ENCODE measurements at regions not wholly inside any gene's neighbourhood (a gene's known extent, or its start where the extent isn't known, plus 50 kb on each side); places are given as distances from the start of the nearest gene placed in this dataset.

- no peak for TF ChIP-seq POLR2A (IDR thresholded peaks at IDR 0.05)
- TF ChIP-seq, protein P1, sequence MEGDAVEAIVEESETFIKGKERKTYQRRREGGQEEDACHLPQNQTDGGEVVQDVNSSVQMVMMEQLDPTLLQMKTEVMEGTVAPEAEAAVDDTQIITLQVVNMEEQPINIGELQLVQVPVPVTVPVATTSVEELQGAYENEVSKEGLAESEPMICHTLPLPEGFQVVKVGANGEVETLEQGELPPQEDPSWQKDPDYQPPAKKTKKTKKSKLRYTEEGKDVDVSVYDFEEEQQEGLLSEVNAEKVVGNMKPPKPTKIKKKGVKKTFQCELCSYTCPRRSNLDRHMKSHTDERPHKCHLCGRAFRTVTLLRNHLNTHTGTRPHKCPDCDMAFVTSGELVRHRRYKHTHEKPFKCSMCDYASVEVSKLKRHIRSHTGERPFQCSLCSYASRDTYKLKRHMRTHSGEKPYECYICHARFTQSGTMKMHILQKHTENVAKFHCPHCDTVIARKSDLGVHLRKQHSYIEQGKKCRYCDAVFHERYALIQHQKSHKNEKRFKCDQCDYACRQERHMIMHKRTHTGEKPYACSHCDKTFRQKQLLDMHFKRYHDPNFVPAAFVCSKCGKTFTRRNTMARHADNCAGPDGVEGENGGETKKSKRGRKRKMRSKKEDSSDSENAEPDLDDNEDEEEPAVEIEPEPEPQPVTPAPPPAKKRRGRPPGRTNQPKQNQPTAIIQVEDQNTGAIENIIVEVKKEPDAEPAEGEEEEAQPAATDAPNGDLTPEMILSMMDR (IDR thresholded peaks at IDR 0.05): no peak
- no peak for TF ChIP-seq EP300 (IDR thresholded peaks at IDR 0.05)
Observed at GRCh38 chr6:164108092-164108491, 693.6 kb downstream of the QKI start.

All from tibial nerve (tissue), 4 donors.